ENCODE measurements at regions not wholly inside any gene's neighbourhood (a gene's known extent, or its start where the extent isn't known, plus 50 kb on each side); places are given as distances from the start of the nearest gene placed in this dataset.

- no peak for TF ChIP-seq TEAD4 (IDR thresholded peaks at IDR 0.05)
- no peak for TF ChIP-seq EGR1 (IDR thresholded peaks at IDR 0.05)
- no peak for TF ChIP-seq EP300 (IDR thresholded peaks at IDR 0.05; ENCODE audit: borderline replicate concordance)
- TF ChIP-seq TCF12 (IDR thresholded peaks at IDR 0.05; ENCODE audit: low read depth), result no peak
- no peak for TF ChIP-seq ZBTB7A (IDR thresholded peaks at IDR 0.05; ENCODE audit: low read depth)
- no peak for TF ChIP-seq USF1 (IDR thresholded peaks at IDR 0.05)
- TF ChIP-seq MAX (IDR thresholded peaks at IDR 0.05), result no peak
- TF ChIP-seq CREB1 (IDR thresholded peaks at IDR 0.05; ENCODE audit: low read depth), result no peak
- no peak for TF ChIP-seq YY1 (IDR thresholded peaks at IDR 0.05; ENCODE audit: low read depth)
- TF ChIP-seq TAF1 (IDR thresholded peaks at IDR 0.05; ENCODE audit: low read depth), result no peak
- no peak for TF ChIP-seq NFIC (IDR thresholded peaks at IDR 0.05)
- no peak for TF ChIP-seq REST (IDR thresholded peaks at IDR 0.05; ENCODE audit: low read depth)
- no peak for TF ChIP-seq RAD21 (IDR thresholded peaks at IDR 0.05; ENCODE audit: low read depth)
- TF ChIP-seq CEBPB (IDR thresholded peaks at IDR 0.05), result no peak
- no peak for TF ChIP-seq FOXM1 (IDR thresholded peaks at IDR 0.05; ENCODE audit: borderline replicate concordance, low read depth)
Observed at GRCh38 chr15:45801543-45801942, 166.7 kb downstream of the SQOR start.

- TF ChIP-seq YY1 (IDR thresholded peaks at IDR 0.05; ENCODE audit: low read depth) (no peak), EP300 (IDR thresholded peaks at IDR 0.05; ENCODE audit: borderline replicate concordance) (no peak), NFIC (IDR thresholded peaks at IDR 0.05) (no peak)
Observed at GRCh38 chr15:45802140-45802539, 167.3 kb downstream of the SQOR start.

- no peak for TF ChIP-seq EGR1 (IDR thresholded peaks at IDR 0.05)
- TF ChIP-seq TEAD4 (IDR thresholded peaks at IDR 0.05), result no peak
- TF ChIP-seq MAX (IDR thresholded peaks at IDR 0.05), result no peak
- no peak for TF ChIP-seq CEBPB (IDR thresholded peaks at IDR 0.05)
- TF ChIP-seq NFIC (IDR thresholded peaks at IDR 0.05), result no peak
- no peak for TF ChIP-seq USF1 (IDR thresholded peaks at IDR 0.05)
- no peak for TF ChIP-seq TAF1 (IDR thresholded peaks at IDR 0.05; ENCODE audit: low read depth)
- TF ChIP-seq FOXM1 (IDR thresholded peaks at IDR 0.05; ENCODE audit: borderline replicate concordance, low read depth), result no peak
- TF ChIP-seq EP300 (IDR thresholded peaks at IDR 0.05; ENCODE audit: borderline replicate concordance), result no peak
- TF ChIP-seq TCF12 (IDR thresholded peaks at IDR 0.05; ENCODE audit: low read depth), result no peak
- no peak for TF ChIP-seq CREB1 (IDR thresholded peaks at IDR 0.05; ENCODE audit: low read depth)
- no peak for TF ChIP-seq YY1 (IDR thresholded peaks at IDR 0.05; ENCODE audit: low read depth)
- TF ChIP-seq RAD21 (IDR thresholded peaks at IDR 0.05; ENCODE audit: low read depth), result no peak
- no peak for TF ChIP-seq ZBTB7A (IDR thresholded peaks at IDR 0.05; ENCODE audit: low read depth)
- TF ChIP-seq REST (IDR thresholded peaks at IDR 0.05; ENCODE audit: low read depth), result no peak
Observed at GRCh38 chr15:45804028-45804427, 169.2 kb downstream of the SQOR start.

GRCh38 chr15:45810201-45810600, 175.4 kb downstream of the SQOR start:
- TF ChIP-seq REST (IDR thresholded peaks at IDR 0.05; ENCODE audit: low read depth) (no peak), EGR1 (IDR thresholded peaks at IDR 0.05) (no peak)

GRCh38 chr15:45812200-45812599, 177.4 kb downstream of the SQOR start:
- no peak for TF ChIP-seq MAX (IDR thresholded peaks at IDR 0.05)
- no peak for TF ChIP-seq CEBPB (IDR thresholded peaks at IDR 0.05)
- TF ChIP-seq EGR1 (IDR thresholded peaks at IDR 0.05), result no peak
- TF ChIP-seq USF1 (IDR thresholded peaks at IDR 0.05), result no peak
- no peak for TF ChIP-seq CREB1 (IDR thresholded peaks at IDR 0.05; ENCODE audit: low read depth)
- no peak for TF ChIP-seq FOXM1 (IDR thresholded peaks at IDR 0.05; ENCODE audit: borderline replicate concordance, low read depth)
- TF ChIP-seq TAF1 (IDR thresholded peaks at IDR 0.05; ENCODE audit: low read depth), result no peak
- TF ChIP-seq YY1 (IDR thresholded peaks at IDR 0.05; ENCODE audit: low read depth), result no peak
- TF ChIP-seq NFIC (IDR thresholded peaks at IDR 0.05), result no peak
- TF ChIP-seq TEAD4 (IDR thresholded peaks at IDR 0.05), result no peak
- TF ChIP-seq REST (IDR thresholded peaks at IDR 0.05; ENCODE audit: low read depth), result no peak
- TF ChIP-seq RAD21 (IDR thresholded peaks at IDR 0.05; ENCODE audit: low read depth), result no peak
